SK-MEL-5 (cell line): ENCODE measurements at regions not wholly inside any gene's neighbourhood (a gene's known extent, or its start where the extent isn't known, plus 50 kb on each side); places are given as distances from the start of the nearest gene placed in this dataset.

Source experiments
- DNase-seq: peaks from one replicate; pipeline ENCODE4 v3.0.0-alpha.2; 2016; ENCODE audit warnings: low read depth, low spot score
- in situ Hi-C: cut with HindIII; loops from 2 replicates; pipeline ENCODE4 v1.10.0; 2016; ENCODE audit warnings: low sequenced_read_pairs, high pct_unique_total_duplicates, low pct_unique_long_range_greater_than_20kb

DNA sequence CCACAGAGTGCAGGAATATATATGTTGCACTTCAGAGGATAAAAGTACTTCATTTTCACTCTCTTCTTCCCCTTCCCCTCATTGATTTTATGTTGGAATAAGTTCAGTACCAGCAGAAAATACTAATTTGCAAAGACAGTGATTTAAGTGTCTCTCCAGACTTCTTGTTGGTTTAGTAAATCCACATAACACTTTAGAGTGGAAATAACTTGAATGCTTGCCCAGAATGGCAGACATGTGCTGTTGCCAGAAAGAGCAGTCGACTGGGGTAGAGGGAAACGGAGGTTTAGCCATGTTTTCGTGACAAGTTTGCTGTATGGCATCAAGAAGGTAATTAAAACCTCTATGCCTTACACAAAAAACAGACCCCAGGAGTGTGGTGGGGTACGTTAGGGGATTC is 246.0 kb upstream of the CXCR4 start:
- DNase-seq, result no peak
- in situ Hi-C loops, result no loop called here

- in situ Hi-C loops, result no loop called here
- DNase-seq, result no peak
These were observed 245.5 kb upstream of the CXCR4 start for GRCh38 chr2:136363470-136363869.

GRCh38 chr2:136362676-136363390 is 244.9 kb upstream of the CXCR4 start:
- in situ Hi-C loops, result no loop called here
- DNase-seq, result no peak

GRCh38 chr2:136361521-136361920 is 243.6 kb upstream of the CXCR4 start:
- in situ Hi-C loops, result no loop called here
- DNase-seq, result no peak

GRCh38 chr2:136360790-136361189 is 242.8 kb upstream of the CXCR4 start:
- no peak for DNase-seq

DNA sequence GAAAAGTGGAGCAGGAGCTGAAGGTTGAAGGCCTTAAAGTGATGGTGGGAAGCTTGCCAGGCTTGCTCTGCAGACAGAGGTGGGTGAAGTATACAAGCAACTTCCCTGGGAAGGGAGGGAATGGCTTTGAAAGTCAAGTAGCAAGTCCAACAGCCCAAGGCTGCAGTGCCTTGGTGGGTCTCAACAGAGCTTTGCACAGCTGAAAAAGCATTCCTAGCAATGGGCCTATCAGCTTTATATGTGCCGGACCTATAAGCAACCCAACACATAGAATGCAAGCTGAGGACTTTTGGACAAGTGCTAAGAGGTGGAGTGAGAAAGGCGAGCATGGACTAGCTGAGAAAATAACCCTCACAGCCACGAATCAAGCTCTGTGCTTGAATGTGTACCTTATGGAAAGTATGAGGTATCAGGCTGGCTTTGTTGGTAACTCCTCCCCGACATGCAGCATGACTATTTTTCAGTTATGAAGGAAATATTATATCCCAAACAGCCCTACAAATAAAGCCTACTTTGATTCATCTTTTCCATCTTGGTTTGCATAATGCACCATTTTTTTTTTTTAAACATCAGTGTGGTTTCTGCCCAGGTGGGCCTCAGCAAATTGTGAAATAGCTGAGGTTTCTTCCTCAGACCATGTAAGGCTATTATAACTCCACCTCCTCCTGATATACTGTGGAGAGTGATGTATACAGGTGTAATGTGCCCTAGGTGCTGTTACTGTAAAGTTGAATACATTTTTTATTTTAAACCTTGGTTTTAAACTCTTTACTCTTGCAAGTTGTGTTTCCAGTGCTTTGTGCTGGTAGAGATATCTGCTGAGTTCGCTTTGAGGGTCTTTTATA is 241.4 kb upstream of the CXCR4 start:
- in situ Hi-C loops, result no loop called here
- no peak for DNase-seq

More at GRCh38 chr2:136360790-136361189, 242.8 kb upstream of the CXCR4 start:
- in situ Hi-C loops, result no loop called here

DNA sequence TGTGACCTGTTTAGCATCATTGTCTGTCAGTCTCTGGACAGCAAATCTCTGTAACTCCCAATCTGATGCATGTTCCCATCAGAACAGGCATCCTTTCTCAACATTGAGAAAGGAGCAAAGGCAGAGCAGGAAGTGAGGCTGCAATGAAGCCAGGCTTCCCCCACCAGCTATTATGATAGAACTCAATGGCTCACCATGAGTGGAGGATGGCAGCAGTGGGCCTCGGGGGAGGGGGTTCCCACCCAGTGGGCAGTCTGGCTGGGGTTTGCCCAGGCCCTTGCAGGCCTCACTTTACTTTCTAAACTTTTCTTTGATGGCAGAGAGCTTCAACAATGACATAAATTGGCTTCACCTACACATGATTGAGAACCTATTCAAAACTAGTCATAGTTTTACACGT is 240.6 kb upstream of the CXCR4 start:
- in situ Hi-C loops, result no loop called here
- DNase-seq, result no peak

GRCh38 chr2:136357007-136357380 is 239.0 kb upstream of the CXCR4 start:
- in situ Hi-C loops, result no loop called here
- DNase-seq, result no peak

DNA sequence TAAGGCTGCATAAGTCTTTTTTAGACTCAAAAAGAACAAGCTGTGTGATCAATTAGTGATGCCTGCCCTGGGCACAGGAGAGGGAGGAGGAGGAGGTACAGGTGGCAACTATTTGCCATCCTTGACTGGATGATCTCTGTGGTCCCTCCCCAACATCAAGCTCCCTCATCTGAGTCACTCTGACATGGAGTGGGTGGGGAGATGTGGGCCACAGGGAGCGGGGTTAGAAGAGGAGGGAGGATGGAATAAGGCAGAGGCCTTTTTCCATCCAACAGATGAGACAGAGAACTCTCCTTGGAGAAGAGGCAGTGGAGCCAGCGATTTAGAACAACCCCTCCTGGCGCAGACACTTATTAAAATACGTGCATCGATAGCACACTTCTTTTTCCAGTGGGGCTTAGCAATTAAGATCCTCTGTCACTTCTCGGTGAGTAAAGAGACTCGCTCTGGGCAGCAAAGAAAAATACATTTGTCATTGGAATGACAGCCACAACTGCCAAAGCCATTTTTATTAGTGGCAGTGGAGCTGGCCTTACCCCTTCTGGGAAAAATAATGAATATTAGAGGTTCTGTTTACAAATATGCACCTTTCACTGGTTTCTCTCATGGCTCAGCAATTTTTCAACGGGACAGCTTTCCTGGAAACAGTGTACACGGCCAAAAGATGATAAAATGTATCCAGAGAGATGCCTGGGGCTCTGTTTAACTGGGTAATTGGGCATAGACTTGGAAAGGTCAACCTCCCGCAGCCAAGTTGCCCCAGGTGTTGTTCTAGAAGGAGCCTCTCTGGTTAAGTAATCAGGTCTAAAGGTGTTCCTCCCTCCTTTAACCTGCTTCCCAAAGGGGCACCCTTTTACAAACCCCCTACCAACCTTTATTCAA is 238.4 kb upstream of the CXCR4 start:
- no peak for DNase-seq
- in situ Hi-C loops, result no loop called here

GRCh38 chr2:136351684-136352083 is 233.7 kb upstream of the CXCR4 start:
- no peak for DNase-seq
- in situ Hi-C loops, result no loop called here

- in situ Hi-C loops, result no loop called here
- DNase-seq, result no peak
These were observed 230.0 kb upstream of the CXCR4 start for GRCh38 chr2:136347981-136348380.

DNA sequence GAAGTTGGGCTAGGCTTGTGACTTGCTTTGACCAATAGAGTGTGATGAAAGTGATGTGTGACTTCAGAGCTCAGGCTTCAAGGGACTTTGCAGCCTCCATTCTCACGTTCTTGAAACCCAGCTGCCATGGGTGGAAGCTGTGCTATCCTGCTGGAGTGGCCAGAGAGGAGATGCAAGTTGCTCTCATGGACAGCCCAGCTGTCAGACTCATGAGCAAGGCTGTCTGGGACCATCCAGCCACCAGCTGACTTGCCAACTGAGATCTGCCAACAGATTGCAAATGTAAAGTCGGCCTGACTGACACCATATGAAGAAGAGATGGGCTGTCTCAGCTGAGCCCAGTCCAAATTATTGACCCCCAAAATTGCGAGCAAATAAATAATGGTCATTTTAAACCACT is 226.4 kb upstream of the CXCR4 start:
- DNase-seq, result no peak
- in situ Hi-C loops, result no loop called here

GRCh38 chr2:136342138-136342537 is 224.2 kb upstream of the CXCR4 start:
- in situ Hi-C loops, result no loop called here
- DNase-seq, result no peak

DNA sequence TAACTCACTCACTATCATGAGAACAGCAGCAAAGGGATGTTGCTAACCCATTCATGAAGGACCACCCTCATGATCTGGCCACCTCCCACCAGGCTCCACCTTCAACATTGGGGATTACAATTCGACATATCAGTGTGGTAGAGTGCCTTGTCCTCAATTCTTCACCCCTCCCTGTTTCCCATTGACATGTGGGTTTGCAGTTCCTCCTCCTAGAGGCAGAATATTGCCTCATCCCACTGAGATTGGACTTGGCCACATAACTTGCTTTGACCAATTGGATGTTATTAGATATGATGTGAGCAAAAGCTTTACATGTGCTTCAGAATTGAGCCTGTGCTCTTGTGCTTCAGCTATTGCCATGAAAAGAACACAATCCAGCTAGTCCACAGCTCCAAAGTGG is 217.0 kb upstream of the CXCR4 start:
- in situ Hi-C loops, result no loop called here
- no peak for DNase-seq

DNA sequence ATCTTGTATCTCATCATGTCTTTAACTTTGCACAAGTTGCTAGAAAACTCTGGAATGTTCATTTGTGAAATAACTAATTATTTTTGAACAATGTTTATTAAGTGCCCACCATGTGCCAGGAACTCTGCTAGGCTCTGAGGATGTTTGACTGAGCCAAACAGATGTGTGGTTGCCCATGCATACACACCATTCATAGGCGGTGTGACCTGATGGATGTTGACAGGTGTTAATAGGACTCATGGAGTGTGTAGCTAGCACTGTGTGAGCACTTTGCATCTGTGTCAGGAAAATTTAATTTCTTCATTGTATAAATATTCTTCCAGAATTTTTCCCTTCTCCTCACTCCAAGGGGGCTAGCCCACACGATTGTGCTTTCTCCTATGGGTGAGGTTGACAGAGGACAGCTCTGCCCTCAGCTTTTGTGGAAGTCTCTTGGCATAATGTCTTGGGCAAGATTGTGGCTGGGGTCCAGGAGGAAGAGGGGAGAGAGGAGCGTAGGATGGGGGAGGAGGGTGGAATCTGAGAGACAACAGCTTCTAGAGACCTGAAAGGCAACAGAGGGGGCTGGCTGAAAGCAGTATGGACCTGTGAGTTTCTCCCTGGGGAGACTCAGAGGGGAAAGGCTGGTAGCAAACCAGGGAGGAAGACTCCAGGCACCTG is 214.6 kb upstream of the CXCR4 start:
- in situ Hi-C loops, result no loop called here
- DNase-seq, result no peak

DNA sequence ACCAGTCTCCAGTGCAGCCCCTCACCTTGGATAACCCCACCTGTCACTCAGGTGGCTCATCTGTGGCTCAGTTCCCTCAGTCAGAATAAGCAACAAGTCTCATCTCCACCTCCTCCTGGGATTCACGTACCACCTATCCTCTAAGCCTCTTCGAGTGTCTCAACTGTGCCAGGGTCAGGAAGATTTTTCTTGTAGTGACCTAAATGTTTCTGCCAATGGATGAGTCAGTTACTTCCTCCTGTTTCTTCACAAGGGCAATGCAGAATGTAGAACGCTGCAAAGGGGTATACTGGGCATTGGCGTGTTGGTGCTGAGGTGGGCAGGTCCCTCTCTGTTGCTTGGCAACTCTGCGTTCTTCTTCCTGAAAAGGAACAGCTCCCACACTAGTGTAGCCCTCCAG is 213.3 kb upstream of the CXCR4 start:
- in situ Hi-C loops, result no loop called here
- DNase-seq, result no peak

DNA sequence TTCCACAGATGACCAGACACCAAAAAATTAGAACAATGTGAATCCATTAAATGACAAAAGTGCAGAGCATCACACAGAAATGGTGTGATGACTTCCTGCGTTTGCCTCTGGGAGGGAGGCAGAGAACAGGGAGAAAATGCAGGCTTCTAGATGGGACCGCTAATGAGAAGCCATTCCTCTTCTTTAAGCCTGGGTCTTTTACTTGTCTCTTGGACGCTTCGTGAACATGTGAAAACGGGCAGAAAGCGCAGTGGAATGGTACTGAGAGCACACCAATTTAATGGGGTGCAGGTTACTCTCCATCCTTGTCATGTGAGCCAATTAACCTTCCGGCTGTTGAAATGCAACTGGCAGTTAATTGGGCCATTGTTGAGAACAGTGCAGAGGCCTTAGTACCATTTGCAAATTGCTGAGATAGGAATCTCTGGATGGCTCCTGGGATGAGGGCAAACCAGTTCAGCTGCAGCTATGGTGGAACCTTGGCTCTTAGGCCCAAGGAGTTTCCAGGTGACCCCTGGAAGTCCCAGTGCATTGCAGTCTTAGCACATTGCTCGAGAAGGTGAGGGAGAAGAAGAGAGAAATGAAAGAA is 210.4 kb upstream of the CXCR4 start:
- no peak for DNase-seq
- in situ Hi-C loops, result no loop called here
